GM10266 (cell line): ENCODE measurements at regions not wholly inside any gene's neighbourhood (a gene's known extent, or its start where the extent isn't known, plus 50 kb on each side); places are given as distances from the start of the nearest gene placed in this dataset.

Source experiments
- DNase-seq: peaks from one replicate; pipeline ENCODE4 v3.0.0; 2012; ENCODE audit errors: extremely low spot score
- CTCF ChIP-seq: IDR thresholded peaks from 2 replicates; pipeline ENCODE4 v1.5.1; 2012; ENCODE audit warnings: mild to moderate bottlenecking, low read depth; ENCODE audit not compliant: control insufficient read depth, insufficient read depth; ENCODE audit errors: missing control alignments

- DNase-seq: no peak
- no peak for TF ChIP-seq CTCF
These were observed 74.8 kb downstream of the CCR1 start for GRCh38 chr3:46133285-46133684.

- TF ChIP-seq CTCF: no peak
These were observed 75.5 kb downstream of the CCR1 start for GRCh38 chr3:46132565-46132964.

DNA sequence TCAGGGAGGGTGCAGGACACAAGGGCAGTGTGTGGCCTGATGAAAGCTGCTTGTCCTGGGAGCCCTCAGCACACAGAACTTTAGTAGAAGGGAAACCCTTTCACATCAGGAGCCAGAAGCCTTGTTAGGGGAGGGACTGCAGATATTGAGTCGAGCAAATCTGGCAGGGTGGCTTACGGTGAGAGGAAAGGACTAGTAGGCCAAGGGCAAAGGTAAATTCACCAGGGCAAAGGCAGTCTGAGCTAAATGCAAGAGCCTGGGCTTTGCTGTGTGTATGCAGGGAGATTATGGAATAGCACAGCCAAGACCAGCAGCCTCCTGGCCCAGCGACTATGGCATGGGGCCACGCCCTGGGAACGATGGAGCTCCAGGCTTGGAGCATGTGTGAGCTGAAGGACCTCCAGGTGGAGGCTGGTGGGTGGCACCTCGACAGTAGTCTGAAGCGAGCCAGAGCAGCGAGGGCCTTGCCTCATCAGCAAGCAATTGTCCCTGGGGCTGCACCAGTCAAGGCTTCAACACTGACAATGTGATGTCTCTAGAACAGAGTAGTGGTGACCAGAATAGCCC lies 76.1 kb downstream of the CCR1 start:
- TF ChIP-seq CTCF: no peak
- DNase-seq: no peak

More at GRCh38 chr3:46132565-46132964, 75.5 kb downstream of the CCR1 start:
- no peak for DNase-seq

GRCh38 chr3:46130631-46131310 lies 77.3 kb downstream of the CCR1 start:
- no peak for DNase-seq

DNA sequence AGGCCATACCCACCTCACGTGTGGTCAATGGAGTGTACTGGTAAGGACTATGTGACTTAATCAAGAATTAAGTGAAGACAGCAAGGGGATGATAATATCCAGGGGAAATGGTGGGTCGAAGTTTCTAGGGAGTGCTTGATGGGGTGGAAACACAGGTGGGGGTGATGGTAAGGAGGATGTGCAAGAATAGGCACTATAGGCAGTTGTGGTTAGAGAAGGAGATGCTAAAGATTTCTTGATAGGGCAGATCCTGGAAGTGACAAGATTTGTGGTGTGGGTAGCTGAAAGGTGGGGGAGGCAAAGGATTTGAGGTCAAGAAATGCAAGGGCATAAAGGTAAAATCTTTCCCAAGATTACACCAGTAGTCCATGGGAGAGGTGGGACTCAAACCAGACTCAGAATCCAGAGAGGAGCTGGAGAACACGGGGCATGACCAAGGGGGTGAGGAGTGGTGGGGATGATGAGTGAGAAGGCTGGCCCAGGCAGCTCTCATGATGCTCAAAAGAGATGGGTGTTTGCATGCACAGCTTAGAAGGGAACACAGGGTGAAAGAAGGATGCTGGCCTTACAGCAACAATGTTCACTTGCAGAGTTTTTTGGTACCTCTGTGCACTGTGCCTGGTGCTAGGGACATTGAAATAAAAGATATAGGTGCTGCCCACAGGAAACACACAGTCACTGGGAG lies 78.4 kb downstream of the CCR1 start:
- DNase-seq: no peak
- TF ChIP-seq CTCF: no peak

More at GRCh38 chr3:46130631-46131310, 77.3 kb downstream of the CCR1 start:
- TF ChIP-seq CTCF: no peak

- DNase-seq: no peak
- no peak for TF ChIP-seq CTCF
These were observed 80.6 kb downstream of the CCR1 start for GRCh38 chr3:46127503-46127902.
